GM12874 (cell line): ENCODE measurements at regions not wholly inside any gene's neighbourhood (a gene's known extent, or its start where the extent isn't known, plus 50 kb on each side); places are given as distances from the start of the nearest gene placed in this dataset.

ENCODE experiments used
- CTCF ChIP-seq: IDR thresholded peaks from 2 replicates; pipeline ENCODE4 v1.5.1; 2011; ENCODE audit warnings: low read depth, mild to moderate bottlenecking, control low read depth, low read length, moderate library complexity; ENCODE audit not compliant: insufficient read depth

GRCh38 chr16:88290850-88291830 is 91.6 kb upstream of the ZNF469 start:
- no peak for TF ChIP-seq CTCF

DNA sequence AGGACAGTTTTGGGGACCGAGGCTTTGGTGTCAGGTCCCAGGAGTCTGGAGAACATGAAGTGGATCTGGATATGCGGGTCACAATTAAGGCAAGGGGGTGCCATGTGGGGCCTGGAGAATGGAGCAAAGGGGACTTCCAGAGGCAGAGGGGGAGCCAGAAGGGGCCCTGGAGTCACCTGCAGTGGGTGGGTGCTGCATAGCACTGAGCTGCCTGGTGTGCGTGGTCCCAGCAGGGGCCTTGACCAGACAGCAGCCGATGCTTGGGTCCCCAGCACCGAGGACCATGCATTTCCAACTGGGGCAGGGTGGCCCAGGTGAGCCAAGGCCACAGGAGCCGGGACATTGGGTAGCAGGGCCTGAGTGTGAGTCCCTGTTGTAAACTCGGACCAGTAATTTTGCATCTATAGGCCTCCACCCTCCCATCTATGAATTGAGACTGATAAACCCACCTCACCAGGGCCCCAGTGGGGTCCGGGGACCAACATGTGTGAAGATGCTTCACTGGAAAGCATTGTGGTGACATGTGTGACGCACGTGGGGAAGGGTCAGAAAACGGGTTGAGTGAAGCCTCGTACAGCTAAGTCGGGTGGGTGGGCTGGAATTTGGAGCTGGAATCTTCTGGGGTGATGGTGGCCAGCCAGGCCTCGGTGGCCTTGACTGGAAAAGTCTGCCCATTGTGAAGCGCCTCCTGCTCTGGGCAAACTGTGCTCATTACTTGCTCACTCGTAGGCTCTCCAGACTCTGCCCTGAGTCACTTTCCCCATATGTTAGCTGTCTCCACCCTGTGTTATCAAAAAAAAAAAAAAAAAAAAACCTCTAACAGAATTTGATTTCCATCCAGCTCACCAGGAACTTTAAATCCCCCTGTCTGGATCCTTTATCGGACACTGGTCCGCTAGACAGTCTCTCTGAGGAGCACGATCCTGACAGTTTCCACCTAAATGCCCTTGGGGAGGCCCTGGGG is 90.5 kb upstream of the ZNF469 start:
- no peak for TF ChIP-seq CTCF

DNA sequence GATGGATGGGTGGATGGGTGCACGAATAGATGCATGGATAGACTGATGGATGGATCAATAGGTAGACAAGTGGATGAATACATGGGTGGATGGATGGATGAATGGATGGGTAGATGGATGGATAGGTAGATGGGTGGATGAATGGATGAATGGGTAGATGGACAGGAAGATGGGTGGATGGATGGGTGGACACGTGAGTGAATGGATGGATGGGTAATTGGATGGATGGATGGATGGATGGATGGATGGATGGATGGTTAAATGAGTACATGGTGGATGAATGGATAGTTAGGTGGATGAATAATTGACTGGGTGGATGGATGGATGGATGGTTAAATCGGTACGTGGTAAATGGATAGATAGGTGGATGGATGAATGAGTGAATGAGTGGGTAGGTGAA is 89.7 kb upstream of the ZNF469 start:
- TF ChIP-seq CTCF = no peak

GRCh38 chr16:88295671-88296436 is 86.9 kb upstream of the ZNF469 start:
- no peak for TF ChIP-seq CTCF

DNA sequence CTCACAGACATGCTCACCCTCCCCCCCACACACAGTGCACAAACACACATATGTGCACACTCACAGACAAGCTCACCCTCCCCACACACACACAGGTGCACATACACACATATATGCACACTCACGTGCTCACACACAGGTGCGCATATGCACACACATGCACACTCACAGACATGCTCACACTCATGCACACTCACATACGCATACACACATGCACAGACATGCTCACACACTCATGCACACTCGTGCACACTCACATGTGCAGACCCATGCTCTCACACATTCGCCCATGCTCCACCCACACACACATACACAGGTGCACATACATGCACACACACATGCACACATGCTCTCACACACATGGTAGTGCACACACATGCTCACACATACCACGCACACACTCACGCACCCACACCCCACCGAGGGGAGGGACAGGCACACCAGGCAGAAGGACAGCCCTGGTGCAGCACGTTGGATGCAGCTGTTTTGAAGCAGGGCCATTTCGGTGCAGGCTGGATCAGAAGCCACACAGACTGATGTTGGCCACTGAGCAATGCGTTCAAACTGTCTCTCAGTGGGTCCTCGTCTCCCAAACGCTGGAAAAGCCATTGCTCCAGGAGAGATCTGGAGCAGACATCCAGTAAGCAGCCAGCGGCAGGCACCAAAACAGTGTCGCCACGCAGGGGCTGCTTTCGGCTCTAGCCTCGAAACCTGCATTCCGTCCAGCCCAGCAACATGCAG is 86.2 kb upstream of the ZNF469 start:
- TF ChIP-seq CTCF = no peak

GRCh38 chr16:88297178-88297720 is 85.5 kb upstream of the ZNF469 start:
- TF ChIP-seq CTCF = no peak
